ENCODE measurements at regions not wholly inside any gene's neighbourhood (a gene's known extent, or its start where the extent isn't known, plus 50 kb on each side); places are given as distances from the start of the nearest gene placed in this dataset.

- Histone ChIP-seq H3K27me3 (ENCODE audit: control insufficient read depth, insufficient read depth, low read length) (no peaks in the 10 kb centered on the region), H3K4me3 (ENCODE audit: low read depth, low read length) (no peak overlapping the region), H3K36me3 (ENCODE audit: control insufficient read depth, insufficient read depth, low read length) (no peaks in the 10 kb centered on the region)
- no peak for TF ChIP-seq CTCF (IDR thresholded peaks at IDR 0.05; ENCODE audit: insufficient read depth, low read length, poor library complexity, severe bottlenecking)
- no peak for DNase-seq (ENCODE audit: low read depth)
Measured at GRCh38 chr5:67310740-67311139, 114.1 kb upstream of the CD180 start.

- no peak overlapping the region for H3K4me3 ChIP-seq (ENCODE audit: low read depth, low read length)
- no peak for TF ChIP-seq CTCF (IDR thresholded peaks at IDR 0.05; ENCODE audit: insufficient read depth, low read length, poor library complexity, severe bottlenecking)
- no peak for DNase-seq (ENCODE audit: low read depth)
Measured at GRCh38 chr5:67310169-67310568, 113.6 kb upstream of the CD180 start.

GRCh38 chr5:67308988-67309688, 112.5 kb upstream of the CD180 start:
- no peak for TF ChIP-seq CTCF (IDR thresholded peaks at IDR 0.05; ENCODE audit: insufficient read depth, low read length, poor library complexity, severe bottlenecking)
- no peak for DNase-seq (ENCODE audit: low read depth)
- no peaks in the 10 kb centered on the region for H3K27me3 ChIP-seq (ENCODE audit: control insufficient read depth, insufficient read depth, low read length)
- no peak overlapping the region for H3K4me3 ChIP-seq (ENCODE audit: low read depth, low read length)
- H3K36me3 ChIP-seq (ENCODE audit: control insufficient read depth, insufficient read depth, low read length) = no peaks in the 10 kb centered on the region

More at GRCh38 chr5:67310169-67310568, 113.6 kb upstream of the CD180 start:
- H3K36me3 ChIP-seq (ENCODE audit: control insufficient read depth, insufficient read depth, low read length) = no peaks in the 10 kb centered on the region
- H3K27me3 ChIP-seq (ENCODE audit: control insufficient read depth, insufficient read depth, low read length) = no peaks in the 10 kb centered on the region

GRCh38 chr5:67306965-67307607, 110.5 kb upstream of the CD180 start:
- no peak for DNase-seq (ENCODE audit: low read depth)
- Histone ChIP-seq H3K4me3 (ENCODE audit: low read depth, low read length) (no peak overlapping the region), H3K36me3 (ENCODE audit: control insufficient read depth, insufficient read depth, low read length) (no peaks in the 10 kb centered on the region), H3K27me3 (ENCODE audit: control insufficient read depth, insufficient read depth, low read length) (no peaks in the 10 kb centered on the region)
- no peak for TF ChIP-seq CTCF (IDR thresholded peaks at IDR 0.05; ENCODE audit: insufficient read depth, low read length, poor library complexity, severe bottlenecking)

- DNase-seq (ENCODE audit: low read depth) = no peak
- no peak overlapping the region for H3K4me3 ChIP-seq (ENCODE audit: low read depth, low read length)
- no peak for TF ChIP-seq CTCF (IDR thresholded peaks at IDR 0.05; ENCODE audit: insufficient read depth, low read length, poor library complexity, severe bottlenecking)
- H3K36me3 ChIP-seq (ENCODE audit: control insufficient read depth, insufficient read depth, low read length) = no peaks in the 10 kb centered on the region
- H3K27me3 ChIP-seq (ENCODE audit: control insufficient read depth, insufficient read depth, low read length) = no peaks in the 10 kb centered on the region
Measured at GRCh38 chr5:67305913-67306710, 109.5 kb upstream of the CD180 start.

Data from kidney epithelial cell (primary cell).